T-helper 2 cell treated with Interferon-gamma antibody and Interleukin-4, amounts not matched to agents 5 μg/mL and 100 μg/mL, for 36 hours (primary cell): ENCODE measurements at regions not wholly inside any gene's neighbourhood (a gene's known extent, or its start where the extent isn't known, plus 50 kb on each side); places are given as distances from the start of the nearest gene placed in this dataset.
"Not testable (repeated sequence)": the region's sequence is repeated elsewhere in the genome, so short reads cannot be mapped to it uniquely, and the experiment has no call there.

Experiments
- DNase-seq: peaks from one replicate; pipeline ENCODE4 v3.0.0; 2021; ENCODE audit warnings: low spot score
- H3K27ac Mint-ChIP-seq: one replicate; pipeline ENCODE4 v1.8.0; 2021; ENCODE audit warnings: mild to moderate bottlenecking, mixed read lengths
- H3K27me3 Mint-ChIP-seq: one replicate; pipeline ENCODE4 v1.8.0; 2021; ENCODE audit warnings: low read depth, mixed read lengths
- H3K36me3 Mint-ChIP-seq: one replicate; pipeline ENCODE4 v1.8.0; 2021; ENCODE audit warnings: low read depth, mixed read lengths
- H3K4me1 Mint-ChIP-seq: one replicate; pipeline ENCODE4 v1.8.0; 2021; ENCODE audit warnings: low read depth, mixed read lengths
- H3K4me3 Mint-ChIP-seq: one replicate; pipeline ENCODE4 v1.8.0; 2022; ENCODE audit warnings: mild to moderate bottlenecking, moderate library complexity, mixed read lengths
- H3K9me3 Mint-ChIP-seq: one replicate; pipeline ENCODE4 v1.8.0; 2021; ENCODE audit warnings: mixed read lengths

- no peak overlapping the region for H3K27ac Mint-ChIP-seq
- no peak overlapping the region for H3K4me3 Mint-ChIP-seq
- no peaks in the 10 kb centered on the region for H3K27me3 Mint-ChIP-seq
- no peaks in the 10 kb centered on the region for H3K36me3 Mint-ChIP-seq
- H3K9me3 Mint-ChIP-seq = no peaks in the 10 kb centered on the region
- DNase-seq = no peak
- H3K4me1 Mint-ChIP-seq = no peaks in the 10 kb centered on the region
These were observed 1327.9 kb downstream of the BRD1 start for GRCh38 chr22:48499456-48500425.

GRCh38 chr22:48498526-48499331, 1328.9 kb downstream of the BRD1 start:
- no peaks in the 10 kb centered on the region for H3K36me3 Mint-ChIP-seq
- H3K27me3 Mint-ChIP-seq = no peaks in the 10 kb centered on the region
- H3K4me3 Mint-ChIP-seq = no peak overlapping the region
- no peaks in the 10 kb centered on the region for H3K4me1 Mint-ChIP-seq
- no peak overlapping the region for H3K27ac Mint-ChIP-seq
- H3K9me3 Mint-ChIP-seq = no peaks in the 10 kb centered on the region
- no peak for DNase-seq

- not testable (repeated sequence) for H3K27me3 Mint-ChIP-seq, H3K4me1 Mint-ChIP-seq, H3K36me3 Mint-ChIP-seq, H3K9me3 Mint-ChIP-seq, H3K4me3 Mint-ChIP-seq, H3K27ac Mint-ChIP-seq, DNase-seq
These were observed 1329.7 kb downstream of the BRD1 start for GRCh38 chr22:48497743-48498520.

- Mint-ChIP-seq H3K4me1 (no peaks in the 10 kb centered on the region), H3K36me3 (no peaks in the 10 kb centered on the region), H3K4me3 (no peak overlapping the region), H3K27me3 (peaks cover 9% of the 10 kb centered on the region), H3K27ac (no peak overlapping the region), H3K9me3 (no peaks in the 10 kb centered on the region)
- no peak for DNase-seq
These were observed 1330.6 kb downstream of the BRD1 start for GRCh38 chr22:48496987-48497650.

- no peaks in the 10 kb centered on the region for H3K4me1 Mint-ChIP-seq
- peaks cover 16% of the 10 kb centered on the region for H3K27me3 Mint-ChIP-seq
- no peaks in the 10 kb centered on the region for H3K9me3 Mint-ChIP-seq
- H3K27ac Mint-ChIP-seq = no peak overlapping the region
- no peak for DNase-seq
- no peaks in the 10 kb centered on the region for H3K36me3 Mint-ChIP-seq
- H3K4me3 Mint-ChIP-seq = no peak overlapping the region
These were observed 1331.3 kb downstream of the BRD1 start for GRCh38 chr22:48496226-48496845.

GRCh38 chr22:48495751-48496080, 1332.0 kb downstream of the BRD1 start:
- no peak for DNase-seq
- Mint-ChIP-seq H3K4me1 (no peaks in the 10 kb centered on the region), H3K4me3 (no peak overlapping the region), H3K9me3 (no peaks in the 10 kb centered on the region), H3K36me3 (no peaks in the 10 kb centered on the region), H3K27me3 (peaks cover 22% of the 10 kb centered on the region), H3K27ac (no peak overlapping the region)

GRCh38 chr22:48494968-48495750, 1332.5 kb downstream of the BRD1 start:
- Mint-ChIP-seq H3K36me3 (no peaks in the 10 kb centered on the region), H3K27ac (no peak overlapping the region), H3K4me3 (no peak overlapping the region), H3K4me1 (no peaks in the 10 kb centered on the region), H3K9me3 (no peaks in the 10 kb centered on the region), H3K27me3 (peaks cover 25% of the 10 kb centered on the region)
- no peak for DNase-seq

- H3K4me1 Mint-ChIP-seq = no peaks in the 10 kb centered on the region
- H3K9me3 Mint-ChIP-seq = no peaks in the 10 kb centered on the region
- H3K4me3 Mint-ChIP-seq = no peak overlapping the region
- no peak overlapping the region for H3K27ac Mint-ChIP-seq
- no peaks in the 10 kb centered on the region for H3K36me3 Mint-ChIP-seq
- no peak for DNase-seq
- peaks cover 25% of the 10 kb centered on the region for H3K27me3 Mint-ChIP-seq
These were observed 1333.3 kb downstream of the BRD1 start for GRCh38 chr22:48494256-48494967.

GRCh38 chr22:48493733-48494132, 1333.9 kb downstream of the BRD1 start:
- no peak overlapping the region for H3K27ac Mint-ChIP-seq
- H3K27me3 Mint-ChIP-seq = peaks cover 26% of the 10 kb centered on the region
- no peak overlapping the region for H3K4me3 Mint-ChIP-seq
- DNase-seq = no peak
- no peaks in the 10 kb centered on the region for H3K36me3 Mint-ChIP-seq
- no peaks in the 10 kb centered on the region for H3K9me3 Mint-ChIP-seq
- H3K4me1 Mint-ChIP-seq = no peaks in the 10 kb centered on the region

GRCh38 chr22:48492366-48493320, 1335.0 kb downstream of the BRD1 start:
- Mint-ChIP-seq H3K27me3 (peaks cover 37% of the 10 kb centered on the region), H3K9me3 (no peaks in the 10 kb centered on the region), H3K4me3 (no peak overlapping the region), H3K27ac (no peak overlapping the region), H3K4me1 (no peaks in the 10 kb centered on the region), H3K36me3 (no peaks in the 10 kb centered on the region)
- DNase-seq = no peak

- Mint-ChIP-seq H3K27ac (no peak overlapping the region), H3K4me1 (no peaks in the 10 kb centered on the region), H3K4me3 (no peak overlapping the region), H3K36me3 (no peaks in the 10 kb centered on the region), H3K27me3 (peaks cover 46% of the 10 kb centered on the region), H3K9me3 (no peaks in the 10 kb centered on the region)
- no peak for DNase-seq
These were observed 1336.2 kb downstream of the BRD1 start for GRCh38 chr22:48491451-48491941.
